ENCODE measurements at regions not wholly inside any gene's neighbourhood (a gene's known extent, or its start where the extent isn't known, plus 50 kb on each side); places are given as distances from the start of the nearest gene placed in this dataset.

DNA sequence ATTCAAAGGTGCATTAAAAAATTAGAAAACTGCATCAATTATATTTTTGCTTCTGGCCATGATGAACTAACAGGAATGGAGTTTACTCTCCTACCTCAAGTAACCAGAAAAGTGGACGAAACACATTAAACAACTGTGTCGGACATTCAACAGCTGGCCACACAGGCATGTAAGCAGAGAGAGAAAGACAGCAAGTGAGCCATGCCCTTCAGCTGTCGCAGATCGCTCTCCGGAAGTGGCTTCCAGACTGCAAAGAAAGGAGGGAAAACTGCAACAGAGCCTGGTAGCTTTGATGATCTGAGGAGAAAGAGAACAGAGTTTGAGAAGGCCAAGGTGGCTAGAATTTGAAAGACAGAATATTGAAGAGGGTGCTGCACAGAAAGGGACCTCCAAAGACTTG lies 557.2 kb downstream of the MATN1 start:
- TF ChIP-seq, protein P1, sequence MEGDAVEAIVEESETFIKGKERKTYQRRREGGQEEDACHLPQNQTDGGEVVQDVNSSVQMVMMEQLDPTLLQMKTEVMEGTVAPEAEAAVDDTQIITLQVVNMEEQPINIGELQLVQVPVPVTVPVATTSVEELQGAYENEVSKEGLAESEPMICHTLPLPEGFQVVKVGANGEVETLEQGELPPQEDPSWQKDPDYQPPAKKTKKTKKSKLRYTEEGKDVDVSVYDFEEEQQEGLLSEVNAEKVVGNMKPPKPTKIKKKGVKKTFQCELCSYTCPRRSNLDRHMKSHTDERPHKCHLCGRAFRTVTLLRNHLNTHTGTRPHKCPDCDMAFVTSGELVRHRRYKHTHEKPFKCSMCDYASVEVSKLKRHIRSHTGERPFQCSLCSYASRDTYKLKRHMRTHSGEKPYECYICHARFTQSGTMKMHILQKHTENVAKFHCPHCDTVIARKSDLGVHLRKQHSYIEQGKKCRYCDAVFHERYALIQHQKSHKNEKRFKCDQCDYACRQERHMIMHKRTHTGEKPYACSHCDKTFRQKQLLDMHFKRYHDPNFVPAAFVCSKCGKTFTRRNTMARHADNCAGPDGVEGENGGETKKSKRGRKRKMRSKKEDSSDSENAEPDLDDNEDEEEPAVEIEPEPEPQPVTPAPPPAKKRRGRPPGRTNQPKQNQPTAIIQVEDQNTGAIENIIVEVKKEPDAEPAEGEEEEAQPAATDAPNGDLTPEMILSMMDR (IDR thresholded peaks at IDR 0.05), result no peak
- intact Hi-C loops (cut with DNase I), result no loop called here
- ATAC-seq, result no peak
- 60 to 64% methylated on average over 5 of the region's 5 CpGs for WGBS, 2 donors
- Histone ChIP-seq H3K4me3 (no peak overlapping the region), H3K27ac (no peak overlapping the region), H3K27me3 (peaks cover 0 to 46% (median 19%) of the 10 kb centered on the region in 7 donors), H3K36me3 (no peaks in the 10 kb centered on the region), H3K9me3 (peaks cover 0 to 7% (median 0%) of the 10 kb centered on the region in 11 donors), H3K4me1 (no peaks in the 10 kb centered on the region)
- no peak for DNase-seq

DNA sequence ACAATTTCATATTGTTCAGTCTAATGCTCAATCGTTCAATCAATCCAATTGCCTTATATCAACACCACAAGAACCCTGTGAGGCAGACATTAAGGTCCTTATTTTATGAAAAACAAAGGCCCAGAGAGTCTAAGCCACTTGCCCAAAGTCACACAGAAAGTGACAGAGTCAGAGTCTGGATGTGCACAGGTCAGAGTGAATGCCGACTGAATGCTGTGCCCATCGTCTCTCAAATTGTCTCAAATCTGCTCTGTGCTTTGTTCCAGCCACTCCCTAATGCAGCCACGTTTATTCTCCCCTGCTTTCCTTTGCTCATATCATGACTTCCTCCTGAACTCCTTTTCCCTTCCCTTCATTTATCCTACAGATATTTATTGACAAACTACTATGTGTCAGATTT lies 558.3 kb downstream of the MATN1 start:
- ATAC-seq, result no peak
- Histone ChIP-seq H3K36me3 (no peaks in the 10 kb centered on the region), H3K27me3 (peaks cover 0 to 54% (median 19%) of the 10 kb centered on the region in 7 donors), H3K27ac (no peak overlapping the region), H3K9me3 (peaks cover 0 to 7% (median 0%) of the 10 kb centered on the region in 11 donors), H3K4me1 (no peaks in the 10 kb centered on the region), H3K4me3 (no peak overlapping the region)
- no peak for DNase-seq
- intact Hi-C loops (cut with DNase I), result no loop called here
- TF ChIP-seq, protein P1 (IDR thresholded peaks at IDR 0.05), result no peak
- WGBS, 2 donors, result 61 to 71% methylated on average over 4 of the region's 4 CpGs

DNA sequence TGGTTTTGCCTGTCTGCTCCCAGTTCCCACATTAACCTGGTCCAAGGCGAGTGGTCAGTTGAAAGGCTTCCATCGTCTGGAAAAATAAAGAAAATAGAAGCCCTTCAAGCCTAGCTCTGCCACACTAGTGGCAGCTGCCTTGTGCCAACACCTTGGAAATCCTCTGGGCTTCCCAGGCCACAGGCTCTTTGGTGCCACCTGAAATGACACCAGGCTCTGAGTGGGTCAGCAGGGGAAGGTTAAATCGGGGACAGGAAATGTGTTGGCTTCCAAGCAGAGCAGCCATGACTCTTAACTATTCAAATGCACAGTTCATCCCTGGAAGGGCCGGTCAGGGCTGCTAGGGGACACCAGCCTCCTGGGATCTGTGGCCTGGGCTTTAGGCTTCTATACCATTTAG lies 558.7 kb downstream of the MATN1 start:
- ATAC-seq, result no peak
- Histone ChIP-seq H3K27me3 (peaks cover 0 to 58% (median 19%) of the 10 kb centered on the region in 7 donors), H3K27ac (no peak overlapping the region), H3K4me3 (no peak overlapping the region), H3K9me3 (peaks cover 0 to 7% (median 0%) of the 10 kb centered on the region in 11 donors), H3K36me3 (no peaks in the 10 kb centered on the region), H3K4me1 (no peaks in the 10 kb centered on the region)
- TF ChIP-seq, protein P1 (IDR thresholded peaks at IDR 0.05), result no peak
- DNase-seq, result no peak
- intact Hi-C loops (cut with DNase I), result no loop called here
- 59 to 60% methylated on average over 4 of the region's 4 CpGs for WGBS, 2 donors

DNA sequence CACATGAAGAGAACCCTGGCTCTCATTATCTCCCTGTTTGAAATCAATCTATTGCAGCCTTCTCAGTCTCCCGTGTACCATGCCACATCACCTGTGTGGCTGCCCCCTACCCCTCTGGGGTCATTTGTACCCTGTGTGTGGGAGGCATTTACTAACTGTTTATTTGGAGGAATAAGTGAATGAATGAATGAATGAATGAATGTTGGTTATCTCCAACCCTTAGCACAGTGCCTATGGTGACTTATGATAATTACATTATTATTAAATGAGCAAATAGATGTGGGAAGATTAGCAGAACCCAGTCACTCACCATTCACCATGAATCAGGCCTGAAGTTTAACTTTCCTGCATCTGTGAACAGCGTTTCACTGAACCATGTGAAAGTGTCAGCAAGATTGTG lies 560.8 kb downstream of the MATN1 start:
- Histone ChIP-seq H3K4me3 (no peak overlapping the region), H3K27me3 (peaks cover 0 to 55% (median 20%) of the 10 kb centered on the region in 7 donors), H3K36me3 (no peaks in the 10 kb centered on the region), H3K4me1 (no peaks in the 10 kb centered on the region), H3K27ac (no peak overlapping the region), H3K9me3 (no peaks in the 10 kb centered on the region)
- intact Hi-C loops (cut with DNase I), result no loop called here
- 88% methylated on average over 2 of the region's 2 CpGs for WGBS, 2 donors
- TF ChIP-seq, protein P1 (IDR thresholded peaks at IDR 0.05), result no peak
- ATAC-seq (no peak), DNase-seq (no peak)

All from heart right ventricle (tissue), 16 donors.